ENCODE measurements at regions not wholly inside any gene's neighbourhood (a gene's known extent, or its start where the extent isn't known, plus 50 kb on each side); places are given as distances from the start of the nearest gene placed in this dataset.

- no peak for DNase-seq
- Histone ChIP-seq H2AFZ (ENCODE audit: low read length) (no peak overlapping the region), H3K9me3 (ENCODE audit: low read length) (no peaks in the 10 kb centered on the region), H4K20me1 (ENCODE audit: low read length) (no peaks in the 10 kb centered on the region), H3K4me2 (ENCODE audit: low read length) (no peak overlapping the region), H3K36me3 (ENCODE audit: low read depth, low read length) (no peaks in the 10 kb centered on the region), H3K9me2 (replicated peaks; ENCODE audit: low read length) (no peaks in the 10 kb centered on the region), H3K27ac (ENCODE audit: low read length) (no peak overlapping the region), H3K4me3 (ENCODE audit: low read length) (no peak overlapping the region), H3F3A (ENCODE audit: low read length, unreplicated experiment) (no peaks in the 10 kb centered on the region), H3K27me3 (ENCODE audit: low read length) (no peaks in the 10 kb centered on the region), H3K4me1 (ENCODE audit: insufficient read depth, low read length) (no peaks in the 10 kb centered on the region), H3K79me2 (ENCODE audit: low read length) (no peaks in the 10 kb centered on the region), H3K9ac (ENCODE audit: low read length) (no peak overlapping the region)
- intact Hi-C loops (cut with micrococcal nuclease), result no loop called here
- POLR2A ChIA-PET (ENCODE audit: unreplicated experiment), result no interaction called here
- BruUV-seq (replicated peaks), result no TSS peak
- CTCF ChIA-PET, result no interaction called here
- ATAC-seq, result no peak
- TF ChIP-seq EZH2phosphoT487 (IDR thresholded peaks at IDR 0.05; ENCODE audit: borderline replicate concordance, low read length) (no peak), CTCF (conservative IDR thresholded peaks at IDR 0.05; ENCODE audit: low read depth, low read length) (no peak), EZH2 (IDR thresholded peaks at IDR 0.05; ENCODE audit: low read length, unreplicated experiment) (no peak)
Measured at GRCh38 chr4:11900359-11900758, 471.7 kb upstream of the HS3ST1 start.

- intact Hi-C loops (cut with micrococcal nuclease), result no loop called here
- H3K79me2 ChIP-seq (ENCODE audit: low read length), result no peaks in the 10 kb centered on the region
- H3K36me3 ChIP-seq (ENCODE audit: low read depth, low read length), result no peaks in the 10 kb centered on the region
- H3K27me3 ChIP-seq (ENCODE audit: low read length), result no peaks in the 10 kb centered on the region
- ChIA-PET POLR2A (ENCODE audit: unreplicated experiment) (no interaction called here), CTCF (no interaction called here)
- H3K4me1 ChIP-seq (ENCODE audit: insufficient read depth, low read length), result no peaks in the 10 kb centered on the region
- H2AFZ ChIP-seq (ENCODE audit: low read length), result no peak overlapping the region
- H3K4me2 ChIP-seq (ENCODE audit: low read length), result no peak overlapping the region
- H3K9me3 ChIP-seq (ENCODE audit: low read length), result no peaks in the 10 kb centered on the region
- H3K27ac ChIP-seq (ENCODE audit: low read length), result no peak overlapping the region
- ATAC-seq, result no peak
- no peaks in the 10 kb centered on the region for H3F3A ChIP-seq (ENCODE audit: low read length, unreplicated experiment)
- no peak overlapping the region for H3K9ac ChIP-seq (ENCODE audit: low read length)
- no peaks in the 10 kb centered on the region for H4K20me1 ChIP-seq (ENCODE audit: low read length)
- no TSS peak for BruUV-seq (replicated peaks)
- no peaks in the 10 kb centered on the region for H3K9me2 ChIP-seq (replicated peaks; ENCODE audit: low read length)
- TF ChIP-seq EZH2 (IDR thresholded peaks at IDR 0.05; ENCODE audit: low read length, unreplicated experiment) (no peak), EZH2phosphoT487 (IDR thresholded peaks at IDR 0.05; ENCODE audit: borderline replicate concordance, low read length) (no peak), CTCF (conservative IDR thresholded peaks at IDR 0.05; ENCODE audit: low read depth, low read length) (no peak)
- H3K4me3 ChIP-seq (ENCODE audit: low read length), result no peak overlapping the region
- DNase-seq, result no peak
Measured at GRCh38 chr4:11898796-11899195, 470.1 kb upstream of the HS3ST1 start.

GRCh38 chr4:11895766-11896165 is 467.1 kb upstream of the HS3ST1 start:
- ChIA-PET CTCF (no interaction called here), POLR2A (ENCODE audit: unreplicated experiment) (no interaction called here)
- Histone ChIP-seq H3K27ac (ENCODE audit: low read length) (no peak overlapping the region), H3K9me3 (ENCODE audit: low read length) (no peaks in the 10 kb centered on the region), H3K27me3 (ENCODE audit: low read length) (no peaks in the 10 kb centered on the region), H2AFZ (ENCODE audit: low read length) (no peak overlapping the region), H3K4me3 (ENCODE audit: low read length) (no peak overlapping the region), H3K9me2 (replicated peaks; ENCODE audit: low read length) (no peaks in the 10 kb centered on the region), H3K4me2 (ENCODE audit: low read length) (no peak overlapping the region), H3K4me1 (ENCODE audit: insufficient read depth, low read length) (no peaks in the 10 kb centered on the region), H3K36me3 (ENCODE audit: low read depth, low read length) (no peaks in the 10 kb centered on the region), H3K9ac (ENCODE audit: low read length) (no peak overlapping the region), H4K20me1 (ENCODE audit: low read length) (no peaks in the 10 kb centered on the region), H3F3A (ENCODE audit: low read length, unreplicated experiment) (no peaks in the 10 kb centered on the region), H3K79me2 (ENCODE audit: low read length) (no peaks in the 10 kb centered on the region)
- DNase-seq (no peak), ATAC-seq (no peak)
- BruUV-seq (replicated peaks), result no TSS peak
- intact Hi-C loops (cut with micrococcal nuclease), result no loop called here
- TF ChIP-seq CTCF (conservative IDR thresholded peaks at IDR 0.05; ENCODE audit: low read depth, low read length), result no peak

Measured in PC-3 (cell line).